B cell (primary cell): ENCODE measurements at regions not wholly inside any gene's neighbourhood (a gene's known extent, or its start where the extent isn't known, plus 50 kb on each side); places are given as distances from the start of the nearest gene placed in this dataset.
"Not testable (repeated sequence)": the region's sequence is repeated elsewhere in the genome, so short reads cannot be mapped to it uniquely, and the experiment has no call there.

Experiments
- ATAC-seq: fragments of 200-7000 bp; cut with Tn5 transposase; one replicate; pipeline ENCODE4 v1.10.0; 2021; ENCODE audit warnings: low read depth, mild to moderate bottlenecking, moderate number of reproducible peaks, moderate library complexity
- CTCF ChIA-PET: fragments of 350-600 bp; sonication (Branson Sonifier 250); formaldehyde crosslinking; loops from one replicate; lab custom pipeline; 2021; ENCODE audit warnings: antibody characterized with exemption, inconsistent platforms; lab: Charles Lee
- POLR2A ChIA-PET: fragments of 350-600 bp; sonication (Branson Sonifier 250); formaldehyde crosslinking; loops from one replicate; lab custom pipeline; 2021; ENCODE audit warnings: antibody characterized with exemption; lab: Charles Lee
- DNase-seq: peaks from one replicate; pipeline ENCODE4 v3.0.0; 2013
- H2AFZ ChIP-seq: 2 replicates; pipeline ENCODE4 v1.6.1; 2012; ENCODE audit warnings: mild to moderate bottlenecking, low read depth, low read length; ENCODE audit not compliant: insufficient read depth, poor library complexity, severe bottlenecking
- H3K27ac ChIP-seq, 2 donors: 1 replicate in 1 of 2; 2 replicates in 1 of 2; pipeline ENCODE4 v1.5.1; 2012 to 2013; ENCODE audit warnings: low read length in 2 of 2, mild to moderate bottlenecking in 2 of 2, moderate library complexity in 1 of 2
- H3K27me3 ChIP-seq, 4 experiments: fragments of 200-600 bp in 1 of 4; sonication (generic) in 1 of 4; replicated peaks in 1 of 4; 1 replicate in 2 of 4; 2 replicates in 2 of 4; pipeline versions ENCODE4 v1.6.1 to v1.7.0; 2013 to 2016; ENCODE audit warnings: low read length in 3 of 4, mild to moderate bottlenecking in 2 of 4, mixed read lengths in 1 of 4, moderate library complexity in 1 of 4; ENCODE audit not compliant: insufficient read depth in 4 of 4, control insufficient read depth in 3 of 4; ENCODE audit errors: control extremely low read depth in 1 of 4
- H3K36me3 ChIP-seq, 2 experiments: replicated peaks in 1 of 2; 1 replicate in 1 of 2; 2 replicates in 1 of 2; pipeline versions ENCODE4 v1.6.1 to v1.7.1; 2013; ENCODE audit warnings: low read length in 1 of 2; ENCODE audit not compliant: insufficient read depth in 2 of 2, control insufficient read depth in 1 of 2; ENCODE audit errors: control extremely low read depth in 1 of 2, extremely low read depth in 1 of 2
- H3K4me1 ChIP-seq, 2 donors: fragments of 200-600 bp in 1 of 2; sonication (generic) in 1 of 2; 1 replicate in 1 of 2; 2 replicates in 1 of 2; pipeline versions ENCODE4 v1.5.1 to v1.6.1; 2013 to 2017; ENCODE audit warnings: low read length in 2 of 2; ENCODE audit not compliant: control insufficient read depth in 2 of 2, insufficient read depth in 2 of 2
- H3K4me2 ChIP-seq: replicated peaks from 2 replicates; pipeline ENCODE3; 2012; ENCODE audit warnings: mild to moderate bottlenecking, low read depth, low read length; ENCODE audit not compliant: poor library complexity, severe bottlenecking
- H3K4me3 ChIP-seq, 5 experiments: fragments of 200-600 bp in 1 of 5; sonication (generic) in 1 of 5; 1 replicate in 3 of 5; 2 replicates in 2 of 5; pipeline versions ENCODE4 v1.5.1 to v1.7.0; 2011 to 2016; ENCODE audit warnings: low read length in 4 of 5, mild to moderate bottlenecking in 4 of 5, low read depth in 2 of 5, control low read depth in 1 of 5, moderate library complexity in 1 of 5; ENCODE audit not compliant: insufficient read depth in 1 of 5; ENCODE audit errors: control extremely low read depth in 1 of 5, extremely low read depth in 1 of 5
- H3K79me2 ChIP-seq: fragments of 200-600 bp; sonication (generic); one replicate; pipeline ENCODE4 v1.6.0; 2016; ENCODE audit warnings: low read length; ENCODE audit not compliant: control insufficient read depth, insufficient read depth
- H3K9ac ChIP-seq: fragments of 200-600 bp; sonication (generic); 2 replicates; pipeline ENCODE4 v1.6.1; 2017; ENCODE audit warnings: mild to moderate bottlenecking, low read length, moderate library complexity
- H3K9me3 ChIP-seq, 3 donors: one replicate each; pipeline versions ENCODE4 v1.6.1 to v1.7.1; 2013; ENCODE audit warnings: low read length in 2 of 3; ENCODE audit not compliant: control insufficient read depth in 2 of 3, insufficient read depth in 1 of 3; ENCODE audit errors: control extremely low read depth in 1 of 3
- H4K20me1 ChIP-seq: 2 replicates; pipeline ENCODE4 v1.6.0; 2012; ENCODE audit warnings: mild to moderate bottlenecking, low read length; ENCODE audit not compliant: insufficient read depth, control insufficient read depth, poor library complexity, severe bottlenecking
- H3K27ac Mint-ChIP-seq: one replicate; pipeline ENCODE4 v1.8.0; 2021; ENCODE audit warnings: mixed read lengths
- H3K27me3 Mint-ChIP-seq: one replicate; pipeline ENCODE4 v1.8.0; 2021; ENCODE audit warnings: mixed read lengths
- H3K4me1 Mint-ChIP-seq: one replicate; pipeline ENCODE4 v1.8.0; 2021; ENCODE audit warnings: mixed read lengths
- H3K4me3 Mint-ChIP-seq: one replicate; pipeline ENCODE4 v1.8.0; 2021; ENCODE audit warnings: mixed read lengths
- H3K9me3 Mint-ChIP-seq: one replicate; pipeline ENCODE4 v1.8.0; 2022; ENCODE audit warnings: mixed read lengths; ENCODE audit not compliant: insufficient read depth
- CTCF ChIP-seq: fragments of 200-600 bp; IDR thresholded peaks from one replicate; pipeline ENCODE4 v1.8.0; 2022; ENCODE audit warnings: antibody characterized with exemption, mild to moderate bottlenecking
- EZH2 ChIP-seq: IDR thresholded peaks from 2 replicates; pipeline ENCODE4 v1.6.1; 2012; ENCODE audit warnings: borderline replicate concordance, low read depth, mild to moderate bottlenecking, moderate library complexity, low read length; ENCODE audit not compliant: insufficient read depth, poor library complexity, severe bottlenecking
- WGBS: methylation state at CpG from one replicate; pipeline ENCODE4 v1.1.5; 2013; ENCODE audit warnings: missing lambda C conversion rate; ENCODE audit not compliant: insufficient coverage; 5-methylcytosine and 5-hydroxymethylcytosine counted together
- intact Hi-C: fragments of 100-400 bp; cut with micrococcal nuclease; formaldehyde crosslinking; loops from one replicate; pipeline ENCODE4 v1.10.0; 2022

GRCh38 chr3:82586414-82586813, 825.0 kb upstream of the GBE1 start:
- peaks cover 0 to 7% (median 0%) of the 10 kb centered on the region in 3 donors for H3K9me3 ChIP-seq
- no peak overlapping the region for H3K27ac Mint-ChIP-seq
- no CpG with 5 or more reads among the region's 3 CpGs for WGBS
- TF ChIP-seq EZH2 (no peak), CTCF (no peak)
- no peak overlapping the region for H3K4me3 ChIP-seq
- H3K4me1 ChIP-seq = no peaks in the 10 kb centered on the region
- H3K79me2 ChIP-seq = no peaks in the 10 kb centered on the region
- intact Hi-C loops = no loop called here
- H3K27ac ChIP-seq = no peak overlapping the region
- H3K36me3 ChIP-seq = no peaks in the 10 kb centered on the region
- H3K4me1 Mint-ChIP-seq = no peaks in the 10 kb centered on the region
- no peak for ATAC-seq
- no peak overlapping the region for H3K4me3 Mint-ChIP-seq
- H3K9me3 Mint-ChIP-seq = no peaks in the 10 kb centered on the region
- no peak overlapping the region for H3K4me2 ChIP-seq
- ChIA-PET POLR2A (no interaction called here), CTCF (no interaction called here)
- no peak overlapping the region for H3K9ac ChIP-seq
- no peaks in the 10 kb centered on the region for H3K27me3 ChIP-seq
- no peak for DNase-seq
- no peak overlapping the region for H2AFZ ChIP-seq
- H4K20me1 ChIP-seq = no peaks in the 10 kb centered on the region
- no peaks in the 10 kb centered on the region for H3K27me3 Mint-ChIP-seq

- H3K4me1 Mint-ChIP-seq, H3K4me1 ChIP-seq: not testable (repeated sequence)
These were observed 824.6 kb upstream of the GBE1 start for GRCh38 chr3:82586002-82586401.

GRCh38 chr3:82585591-82585990, 824.1 kb upstream of the GBE1 start:
- H2AFZ ChIP-seq, H3K4me3 ChIP-seq, CTCF ChIA-PET, H4K20me1 ChIP-seq, H3K9me3 ChIP-seq, H3K27me3 ChIP-seq, intact Hi-C loops, H3K27me3 Mint-ChIP-seq, H3K4me3 Mint-ChIP-seq, H3K4me2 ChIP-seq, H3K9ac ChIP-seq, ATAC-seq, DNase-seq, H3K9me3 Mint-ChIP-seq, POLR2A ChIA-PET, H3K27ac Mint-ChIP-seq, H3K4me1 ChIP-seq, H3K4me1 Mint-ChIP-seq, H3K79me2 ChIP-seq, H3K27ac ChIP-seq, H3K36me3 ChIP-seq: not testable (repeated sequence)
- 100% methylated on average over 1 of the region's 2 CpGs for WGBS

More at GRCh38 chr3:82586002-82586401, 824.6 kb upstream of the GBE1 start:
- H2AFZ ChIP-seq, H3K9me3 Mint-ChIP-seq, CTCF ChIA-PET, ATAC-seq, H3K36me3 ChIP-seq, H4K20me1 ChIP-seq, DNase-seq, H3K4me3 Mint-ChIP-seq, H3K27ac Mint-ChIP-seq, intact Hi-C loops, H3K27ac ChIP-seq, H3K9ac ChIP-seq, H3K79me2 ChIP-seq, H3K9me3 ChIP-seq, H3K4me3 ChIP-seq, POLR2A ChIA-PET, H3K27me3 ChIP-seq, H3K27me3 Mint-ChIP-seq, H3K4me2 ChIP-seq: not testable (repeated sequence)
- WGBS = 80% methylated on average over 1 of the region's 5 CpGs
